ENCODE measurements at regions not wholly inside any gene's neighbourhood (a gene's known extent, or its start where the extent isn't known, plus 50 kb on each side); places are given as distances from the start of the nearest gene placed in this dataset.

DNA sequence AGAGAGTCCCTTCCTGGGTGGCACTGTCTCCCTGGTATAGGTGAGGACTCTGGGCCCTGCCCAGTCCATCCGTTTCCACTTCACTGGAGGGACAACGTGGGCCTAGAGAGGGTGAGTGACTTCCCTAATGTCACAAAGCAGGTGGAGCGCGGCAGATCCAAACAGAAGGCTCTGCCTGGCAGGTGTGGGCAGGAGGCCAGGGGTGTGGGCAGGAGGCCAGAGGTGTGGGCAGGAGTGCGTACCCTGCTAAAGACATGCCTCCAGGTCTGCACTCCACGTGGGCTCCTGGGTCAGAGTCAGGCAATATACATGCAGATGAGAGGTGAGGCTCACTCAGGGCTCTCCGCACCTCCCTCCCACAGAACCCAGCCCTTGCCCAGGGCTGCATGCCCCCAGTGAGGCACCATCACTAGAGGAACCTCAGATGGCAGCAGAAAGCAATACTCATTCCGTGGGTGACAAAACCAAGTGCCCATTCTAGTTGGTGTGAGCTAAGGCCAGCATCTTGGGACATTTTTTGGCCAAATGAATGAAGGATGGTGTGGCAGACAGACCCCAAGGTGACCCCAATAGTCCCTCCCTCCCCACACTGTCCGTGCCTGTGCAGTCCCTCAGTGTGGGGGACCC, 271.6 kb upstream of the RTL1 start:
- no peak overlapping the region for H3K9ac ChIP-seq (ENCODE audit: low read length)
- no peaks in the 10 kb centered on the region for H3K27me3 ChIP-seq (ENCODE audit: insufficient read depth, low read depth, low read length)
- no peaks in the 10 kb centered on the region for H3K9me2 ChIP-seq (ENCODE audit: insufficient read depth, low read length)
- no peaks in the 10 kb centered on the region for H3K79me2 ChIP-seq (replicated peaks; ENCODE audit: insufficient read depth, low read length)
- H4K20me1 ChIP-seq (ENCODE audit: insufficient read depth), result no peaks in the 10 kb centered on the region
- no peaks in the 10 kb centered on the region for H3K9me3 ChIP-seq (ENCODE audit: low read length)
- no peaks in the 10 kb centered on the region for H3K36me3 ChIP-seq (ENCODE audit: insufficient read depth, low read length)
- no peak overlapping the region for H2AFZ ChIP-seq (ENCODE audit: low read depth, low read length)
- TF ChIP-seq SMC3 (conservative IDR thresholded peaks at IDR 0.05; ENCODE audit: poor library complexity) (no peak), POLR2AphosphoS5 (IDR thresholded peaks at IDR 0.05) (no peak), EZH2 (IDR thresholded peaks at IDR 0.05; ENCODE audit: borderline replicate concordance, insufficient read depth, low read length, poor library complexity, severe bottlenecking) (no peak), RAD21 (conservative IDR thresholded peaks at IDR 0.05) (no peak)
- no peak overlapping the region for H3K4me3 ChIP-seq (ENCODE audit: low read length)
- no peaks in the 10 kb centered on the region for H3F3A ChIP-seq (ENCODE audit: insufficient read depth, low read length, poor library complexity, severe bottlenecking)
- H3K27ac ChIP-seq (ENCODE audit: low read length), result no peak overlapping the region
- H3K4me2 ChIP-seq (ENCODE audit: low read length), result no peak overlapping the region

DNA sequence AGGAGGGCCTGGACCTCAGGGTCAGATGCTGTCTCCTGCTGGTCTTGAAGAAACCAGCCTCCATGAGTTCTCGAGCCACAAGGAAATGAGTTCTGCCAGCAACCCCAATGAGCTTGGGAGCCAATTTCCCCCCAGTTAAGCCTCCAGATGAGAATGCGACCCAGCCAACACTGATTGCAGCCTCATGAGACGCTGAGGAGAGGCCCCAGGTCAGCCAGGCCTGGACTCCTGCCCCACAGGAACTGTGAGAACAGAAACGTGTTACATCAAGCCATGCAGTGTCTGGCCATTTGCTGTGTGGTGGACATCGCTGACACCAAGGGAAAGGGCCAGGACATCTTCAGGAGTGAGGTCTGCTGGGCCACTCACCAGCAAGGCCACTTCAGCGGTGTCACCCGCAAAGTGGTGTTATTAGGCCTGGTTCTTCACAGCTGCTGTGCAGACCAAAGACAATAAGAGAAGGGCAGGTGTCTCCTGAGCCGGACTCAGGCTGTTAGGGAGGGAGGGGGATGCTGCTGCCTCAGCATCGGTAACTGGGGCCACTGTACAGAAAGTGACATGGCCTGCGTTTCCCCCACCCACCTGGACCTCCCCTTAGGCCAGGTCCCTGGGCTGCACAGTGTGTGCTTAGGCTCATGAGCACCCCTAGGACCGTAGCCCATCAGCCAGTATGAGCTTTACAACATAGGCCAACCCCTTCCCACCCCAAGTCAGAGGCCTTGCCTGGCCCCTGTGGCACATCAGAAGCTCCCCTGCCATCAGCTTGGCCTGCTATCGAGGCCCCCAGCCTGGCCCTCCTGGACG, 272.4 kb upstream of the RTL1 start:
- no peaks in the 10 kb centered on the region for H3K79me2 ChIP-seq (replicated peaks; ENCODE audit: insufficient read depth, low read length)
- H3F3A ChIP-seq (ENCODE audit: insufficient read depth, low read length, poor library complexity, severe bottlenecking), result no peaks in the 10 kb centered on the region
- no peak overlapping the region for H3K4me3 ChIP-seq (ENCODE audit: low read length)
- H3K27ac ChIP-seq (ENCODE audit: low read length), result no peak overlapping the region
- no peaks in the 10 kb centered on the region for H3K36me3 ChIP-seq (ENCODE audit: insufficient read depth, low read length)
- no peaks in the 10 kb centered on the region for H4K20me1 ChIP-seq (ENCODE audit: insufficient read depth)
- H3K9ac ChIP-seq (ENCODE audit: low read length), result no peak overlapping the region
- no peaks in the 10 kb centered on the region for H3K9me3 ChIP-seq (ENCODE audit: low read length)
- no peaks in the 10 kb centered on the region for H3K27me3 ChIP-seq (ENCODE audit: insufficient read depth, low read depth, low read length)
- H2AFZ ChIP-seq (ENCODE audit: low read depth, low read length), result no peak overlapping the region
- H3K9me2 ChIP-seq (ENCODE audit: insufficient read depth, low read length), result no peaks in the 10 kb centered on the region
- no peak for TF ChIP-seq TAF1 (IDR thresholded peaks at IDR 0.05; ENCODE audit: low read depth)
- TF ChIP-seq, protein P1, sequence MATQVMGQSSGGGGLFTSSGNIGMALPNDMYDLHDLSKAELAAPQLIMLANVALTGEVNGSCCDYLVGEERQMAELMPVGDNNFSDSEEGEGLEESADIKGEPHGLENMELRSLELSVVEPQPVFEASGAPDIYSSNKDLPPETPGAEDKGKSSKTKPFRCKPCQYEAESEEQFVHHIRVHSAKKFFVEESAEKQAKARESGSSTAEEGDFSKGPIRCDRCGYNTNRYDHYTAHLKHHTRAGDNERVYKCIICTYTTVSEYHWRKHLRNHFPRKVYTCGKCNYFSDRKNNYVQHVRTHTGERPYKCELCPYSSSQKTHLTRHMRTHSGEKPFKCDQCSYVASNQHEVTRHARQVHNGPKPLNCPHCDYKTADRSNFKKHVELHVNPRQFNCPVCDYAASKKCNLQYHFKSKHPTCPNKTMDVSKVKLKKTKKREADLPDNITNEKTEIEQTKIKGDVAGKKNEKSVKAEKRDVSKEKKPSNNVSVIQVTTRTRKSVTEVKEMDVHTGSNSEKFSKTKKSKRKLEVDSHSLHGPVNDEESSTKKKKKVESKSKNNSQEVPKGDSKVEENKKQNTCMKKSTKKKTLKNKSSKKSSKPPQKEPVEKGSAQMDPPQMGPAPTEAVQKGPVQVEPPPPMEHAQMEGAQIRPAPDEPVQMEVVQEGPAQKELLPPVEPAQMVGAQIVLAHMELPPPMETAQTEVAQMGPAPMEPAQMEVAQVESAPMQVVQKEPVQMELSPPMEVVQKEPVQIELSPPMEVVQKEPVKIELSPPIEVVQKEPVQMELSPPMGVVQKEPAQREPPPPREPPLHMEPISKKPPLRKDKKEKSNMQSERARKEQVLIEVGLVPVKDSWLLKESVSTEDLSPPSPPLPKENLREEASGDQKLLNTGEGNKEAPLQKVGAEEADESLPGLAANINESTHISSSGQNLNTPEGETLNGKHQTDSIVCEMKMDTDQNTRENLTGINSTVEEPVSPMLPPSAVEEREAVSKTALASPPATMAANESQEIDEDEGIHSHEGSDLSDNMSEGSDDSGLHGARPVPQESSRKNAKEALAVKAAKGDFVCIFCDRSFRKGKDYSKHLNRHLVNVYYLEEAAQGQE (IDR thresholded peaks at IDR 0.05; ENCODE audit: borderline replicate concordance), result no peak
- TF ChIP-seq, protein P2, sequence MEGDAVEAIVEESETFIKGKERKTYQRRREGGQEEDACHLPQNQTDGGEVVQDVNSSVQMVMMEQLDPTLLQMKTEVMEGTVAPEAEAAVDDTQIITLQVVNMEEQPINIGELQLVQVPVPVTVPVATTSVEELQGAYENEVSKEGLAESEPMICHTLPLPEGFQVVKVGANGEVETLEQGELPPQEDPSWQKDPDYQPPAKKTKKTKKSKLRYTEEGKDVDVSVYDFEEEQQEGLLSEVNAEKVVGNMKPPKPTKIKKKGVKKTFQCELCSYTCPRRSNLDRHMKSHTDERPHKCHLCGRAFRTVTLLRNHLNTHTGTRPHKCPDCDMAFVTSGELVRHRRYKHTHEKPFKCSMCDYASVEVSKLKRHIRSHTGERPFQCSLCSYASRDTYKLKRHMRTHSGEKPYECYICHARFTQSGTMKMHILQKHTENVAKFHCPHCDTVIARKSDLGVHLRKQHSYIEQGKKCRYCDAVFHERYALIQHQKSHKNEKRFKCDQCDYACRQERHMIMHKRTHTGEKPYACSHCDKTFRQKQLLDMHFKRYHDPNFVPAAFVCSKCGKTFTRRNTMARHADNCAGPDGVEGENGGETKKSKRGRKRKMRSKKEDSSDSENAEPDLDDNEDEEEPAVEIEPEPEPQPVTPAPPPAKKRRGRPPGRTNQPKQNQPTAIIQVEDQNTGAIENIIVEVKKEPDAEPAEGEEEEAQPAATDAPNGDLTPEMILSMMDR (IDR thresholded peaks at IDR 0.05; ENCODE audit: poor library complexity, severe bottlenecking), result no peak
- no peak for TF ChIP-seq POLR2AphosphoS5 (IDR thresholded peaks at IDR 0.05)
- no peak for TF ChIP-seq EP300 (conservative IDR thresholded peaks at IDR 0.05; ENCODE audit: poor library complexity, severe bottlenecking)
- TF ChIP-seq MXI1 (conservative IDR thresholded peaks at IDR 0.05; ENCODE audit: poor library complexity, severe bottlenecking), result no peak
- no peak for TF ChIP-seq SMC3 (conservative IDR thresholded peaks at IDR 0.05; ENCODE audit: poor library complexity)
- no peak for TF ChIP-seq RAD21 (conservative IDR thresholded peaks at IDR 0.05)
- H3K4me2 ChIP-seq (ENCODE audit: low read length), result no peak overlapping the region

Measured in neural cell (in vitro differentiated cells).